MM.1S (cell line): ENCODE measurements at regions not wholly inside any gene's neighbourhood (a gene's known extent, or its start where the extent isn't known, plus 50 kb on each side); places are given as distances from the start of the nearest gene placed in this dataset.

ENCODE experiments used
- DNase-seq: peaks from one replicate; pipeline ENCODE4 v3.0.0-alpha.2; 2015
- H2AFZ ChIP-seq: fragments of 300-600 bp; sonication (generic); 2 replicates; pipeline ENCODE4 v1.6.0; 2016; ENCODE audit warnings: antibody characterized with exemption, low read length
- H3F3A ChIP-seq: fragments of 300-600 bp; sonication (generic); 2 replicates; pipeline ENCODE4 v1.6.1; 2016; ENCODE audit warnings: mild to moderate bottlenecking, antibody characterized with exemption, low read length, moderate library complexity, mixed read lengths; ENCODE audit not compliant: insufficient read depth
- H3K27ac ChIP-seq: fragments of 300-600 bp; sonication (generic); 2 replicates; pipeline ENCODE4 v1.5.1; 2016; ENCODE audit warnings: mild to moderate bottlenecking, low read length
- H3K27me3 ChIP-seq: fragments of 300-600 bp; sonication (generic); replicated peaks from 2 replicates; pipeline ENCODE4 v1.6.0; 2016; ENCODE audit warnings: low read length; ENCODE audit not compliant: insufficient read depth
- H3K36me3 ChIP-seq: fragments of 300-600 bp; sonication (generic); replicated peaks from 2 replicates; pipeline ENCODE4 v1.6.1; 2016; ENCODE audit warnings: mild to moderate bottlenecking, low read length, mixed read lengths; ENCODE audit not compliant: insufficient read depth
- H3K4me1 ChIP-seq: fragments of 300-600 bp; sonication (generic); 2 replicates; pipeline ENCODE4 v1.6.1; 2016; ENCODE audit warnings: low read length, mixed read lengths
- H3K4me2 ChIP-seq: fragments of 300-600 bp; sonication (generic); 2 replicates; pipeline ENCODE4 v1.6.0; 2016; ENCODE audit warnings: low read depth, low read length
- H3K4me3 ChIP-seq: fragments of 300-600 bp; sonication (generic); 2 replicates; pipeline ENCODE4 v1.5.1; 2016; ENCODE audit warnings: low read length, mixed read lengths
- H3K79me2 ChIP-seq: fragments of 300-600 bp; sonication (generic); 2 replicates; pipeline ENCODE4 v1.6.1; 2016; ENCODE audit warnings: mixed run types, low read length, mixed read lengths
- H3K9ac ChIP-seq: fragments of 300-600 bp; sonication (generic); 2 replicates; pipeline ENCODE4 v1.6.1; 2016; ENCODE audit warnings: low read length, mixed read lengths
- H3K9me2 ChIP-seq: fragments of 300-600 bp; sonication (generic); replicated peaks from 2 replicates; pipeline ENCODE4 v1.6.1; 2016; ENCODE audit warnings: mild to moderate bottlenecking, low read length, mixed read lengths; ENCODE audit not compliant: insufficient read depth
- H3K9me3 ChIP-seq: fragments of 300-600 bp; sonication (generic); replicated peaks from 2 replicates; pipeline ENCODE4 v1.6.1; 2016; ENCODE audit warnings: mild to moderate bottlenecking, low read length, mixed read lengths; ENCODE audit not compliant: insufficient read depth
- H4K20me1 ChIP-seq: fragments of 300-600 bp; sonication (generic); 2 replicates; pipeline ENCODE4 v1.6.1; 2016; ENCODE audit warnings: mild to moderate bottlenecking, low read length, moderate library complexity, mixed read lengths; ENCODE audit not compliant: insufficient read depth
- EZH2 ChIP-seq: fragments of 300-600 bp; sonication (generic); optimal IDR thresholded peaks from 2 replicates; pipeline ENCODE3; 2017; ENCODE audit warnings: low read depth, mild to moderate bottlenecking, antibody characterized with exemption, low read length, mixed read lengths
- EZH2phosphoT487 ChIP-seq: fragments of 300-600 bp; sonication (generic); IDR thresholded peaks from 2 replicates; pipeline ENCODE4 v1.6.1; 2018; ENCODE audit warnings: antibody characterized with exemption, low read length
- TF ChIP-seq, protein P1 (sequence below): fragments of 300-600 bp; sonication (generic); IDR thresholded peaks from 2 replicates; pipeline ENCODE4 v1.5.1; 2016; ENCODE audit warnings: antibody characterized with exemption, low read length, mixed read lengths

GRCh38 chr4:26008737-26009136 is 94.7 kb downstream of the SMIM20 start:
- no peaks in the 10 kb centered on the region for H3K27me3 ChIP-seq
- H3K4me2 ChIP-seq = no peak overlapping the region
- TF ChIP-seq EZH2phosphoT487 = no peak
- TF ChIP-seq, protein P1, sequence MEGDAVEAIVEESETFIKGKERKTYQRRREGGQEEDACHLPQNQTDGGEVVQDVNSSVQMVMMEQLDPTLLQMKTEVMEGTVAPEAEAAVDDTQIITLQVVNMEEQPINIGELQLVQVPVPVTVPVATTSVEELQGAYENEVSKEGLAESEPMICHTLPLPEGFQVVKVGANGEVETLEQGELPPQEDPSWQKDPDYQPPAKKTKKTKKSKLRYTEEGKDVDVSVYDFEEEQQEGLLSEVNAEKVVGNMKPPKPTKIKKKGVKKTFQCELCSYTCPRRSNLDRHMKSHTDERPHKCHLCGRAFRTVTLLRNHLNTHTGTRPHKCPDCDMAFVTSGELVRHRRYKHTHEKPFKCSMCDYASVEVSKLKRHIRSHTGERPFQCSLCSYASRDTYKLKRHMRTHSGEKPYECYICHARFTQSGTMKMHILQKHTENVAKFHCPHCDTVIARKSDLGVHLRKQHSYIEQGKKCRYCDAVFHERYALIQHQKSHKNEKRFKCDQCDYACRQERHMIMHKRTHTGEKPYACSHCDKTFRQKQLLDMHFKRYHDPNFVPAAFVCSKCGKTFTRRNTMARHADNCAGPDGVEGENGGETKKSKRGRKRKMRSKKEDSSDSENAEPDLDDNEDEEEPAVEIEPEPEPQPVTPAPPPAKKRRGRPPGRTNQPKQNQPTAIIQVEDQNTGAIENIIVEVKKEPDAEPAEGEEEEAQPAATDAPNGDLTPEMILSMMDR = no peak
- TF ChIP-seq EZH2 = no peak

DNA sequence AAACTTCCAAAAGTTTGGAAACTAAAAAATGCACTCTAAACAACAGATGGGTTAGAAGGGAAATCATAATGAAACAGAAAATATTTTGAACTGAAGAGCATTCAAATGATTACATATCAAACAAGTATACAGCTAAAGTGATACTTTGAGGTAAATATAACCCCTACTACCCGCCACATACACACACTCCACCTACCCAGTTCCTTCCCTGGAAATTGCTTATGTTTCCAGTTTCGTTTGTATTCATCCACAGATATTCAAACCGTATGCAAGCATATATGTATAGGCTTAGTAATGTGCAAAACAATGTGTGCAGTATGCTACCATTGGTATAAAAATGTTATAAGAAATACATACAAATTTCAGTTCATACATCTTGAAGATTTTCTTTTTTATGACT is 95.5 kb downstream of the SMIM20 start:
- H3K79me2 ChIP-seq = no peaks in the 10 kb centered on the region

More at GRCh38 chr4:26008737-26009136, 94.7 kb downstream of the SMIM20 start:
- H3K36me3 ChIP-seq = no peaks in the 10 kb centered on the region
- H3K79me2 ChIP-seq = no peaks in the 10 kb centered on the region
- H3K4me1 ChIP-seq = no peaks in the 10 kb centered on the region
- no peak for DNase-seq
- no peaks in the 10 kb centered on the region for H3K9me3 ChIP-seq
- no peak overlapping the region for H3K4me3 ChIP-seq
- H2AFZ ChIP-seq = no peak overlapping the region
- no peak overlapping the region for H3K27ac ChIP-seq
- H4K20me1 ChIP-seq = no peaks in the 10 kb centered on the region
- H3K9ac ChIP-seq = no peak overlapping the region
- no peaks in the 10 kb centered on the region for H3F3A ChIP-seq
- H3K9me2 ChIP-seq = no peaks in the 10 kb centered on the region

DNA sequence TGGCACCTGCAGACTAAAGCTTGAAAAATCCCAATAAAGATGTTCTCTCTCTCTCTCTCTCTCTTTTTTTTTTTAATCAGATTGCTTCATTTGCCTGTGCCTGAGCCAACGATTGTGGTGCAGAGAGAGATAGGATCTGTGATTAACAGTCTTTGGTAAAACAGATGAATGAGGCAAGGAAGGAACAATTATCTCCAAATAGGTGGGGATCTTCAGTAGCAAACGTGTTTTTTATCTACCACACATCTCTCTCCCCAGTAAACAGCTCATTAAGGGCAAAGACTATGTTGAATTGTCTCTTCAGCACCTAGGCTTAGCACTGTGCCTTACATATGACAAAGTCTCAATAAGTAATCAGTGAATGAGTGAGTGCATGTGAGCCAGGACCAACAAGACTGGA is 96.3 kb downstream of the SMIM20 start:
- H3K4me3 ChIP-seq = no peak overlapping the region
- no peaks in the 10 kb centered on the region for H3K27me3 ChIP-seq
- DNase-seq = no peak
- H3K9ac ChIP-seq = no peak overlapping the region
- TF ChIP-seq, protein P1 = no peak
- TF ChIP-seq EZH2 (no peak), EZH2phosphoT487 (no peak)
- no peaks in the 10 kb centered on the region for H3K9me3 ChIP-seq
- H3K36me3 ChIP-seq = no peaks in the 10 kb centered on the region
- no peak overlapping the region for H3K27ac ChIP-seq
- no peaks in the 10 kb centered on the region for H3F3A ChIP-seq
- H2AFZ ChIP-seq = no peak overlapping the region
- H3K9me2 ChIP-seq = no peaks in the 10 kb centered on the region
- no peaks in the 10 kb centered on the region for H3K79me2 ChIP-seq
- no peaks in the 10 kb centered on the region for H3K4me1 ChIP-seq
- H3K4me2 ChIP-seq = no peak overlapping the region
- no peaks in the 10 kb centered on the region for H4K20me1 ChIP-seq

More for the DNA sequence above, 95.5 kb downstream of the SMIM20 start:
- H3K4me1 ChIP-seq = no peaks in the 10 kb centered on the region
- H2AFZ ChIP-seq = no peak overlapping the region
- no peaks in the 10 kb centered on the region for H3K9me3 ChIP-seq
- TF ChIP-seq, protein P1 = no peak
- TF ChIP-seq EZH2 (no peak), EZH2phosphoT487 (no peak)
- DNase-seq = no peak
- H4K20me1 ChIP-seq = no peaks in the 10 kb centered on the region
- H3K27ac ChIP-seq = no peak overlapping the region
- H3F3A ChIP-seq = no peaks in the 10 kb centered on the region
- no peaks in the 10 kb centered on the region for H3K9me2 ChIP-seq
- H3K9ac ChIP-seq = no peak overlapping the region
- H3K36me3 ChIP-seq = no peaks in the 10 kb centered on the region
- no peak overlapping the region for H3K4me3 ChIP-seq
- no peaks in the 10 kb centered on the region for H3K27me3 ChIP-seq
- no peak overlapping the region for H3K4me2 ChIP-seq
